Frontal cortex (tissue), 3 donors: ENCODE measurements at regions not wholly inside any gene's neighbourhood (a gene's known extent, or its start where the extent isn't known, plus 50 kb on each side); places are given as distances from the start of the nearest gene placed in this dataset.

Experiments
- DNase-seq, 2 donors: peaks; one replicate each; pipeline ENCODE4 v3.0.0; 2012; ENCODE audit warnings: low spot score in 2 of 2
- FAIRE-seq: peaks from 2 replicates; lab custom pipeline; 2012; peaks lifted over from hg19 to GRCh38; lab: Jason Lieb, UNC
- donor health status: control.
- donor health status: control.
- donor health status: control.

DNA sequence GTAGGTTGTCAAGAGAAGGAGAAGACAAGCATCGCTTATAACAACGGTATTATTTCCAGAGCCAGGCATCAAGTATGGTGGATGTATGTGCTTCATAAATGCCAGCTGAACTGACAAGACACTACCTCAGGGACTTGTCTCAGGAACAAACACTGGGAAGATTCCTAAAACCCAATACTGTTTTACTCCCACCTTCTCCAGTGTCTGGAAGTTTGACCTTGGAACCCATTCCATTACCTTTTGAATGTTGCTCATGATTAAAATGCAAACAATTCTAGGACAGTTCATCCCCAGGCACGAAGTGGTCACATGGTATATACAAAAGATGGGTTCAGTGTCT, 300.1 kb downstream of the ADGB start:
- no peak for DNase-seq
- FAIRE-seq, result no peak

DNA sequence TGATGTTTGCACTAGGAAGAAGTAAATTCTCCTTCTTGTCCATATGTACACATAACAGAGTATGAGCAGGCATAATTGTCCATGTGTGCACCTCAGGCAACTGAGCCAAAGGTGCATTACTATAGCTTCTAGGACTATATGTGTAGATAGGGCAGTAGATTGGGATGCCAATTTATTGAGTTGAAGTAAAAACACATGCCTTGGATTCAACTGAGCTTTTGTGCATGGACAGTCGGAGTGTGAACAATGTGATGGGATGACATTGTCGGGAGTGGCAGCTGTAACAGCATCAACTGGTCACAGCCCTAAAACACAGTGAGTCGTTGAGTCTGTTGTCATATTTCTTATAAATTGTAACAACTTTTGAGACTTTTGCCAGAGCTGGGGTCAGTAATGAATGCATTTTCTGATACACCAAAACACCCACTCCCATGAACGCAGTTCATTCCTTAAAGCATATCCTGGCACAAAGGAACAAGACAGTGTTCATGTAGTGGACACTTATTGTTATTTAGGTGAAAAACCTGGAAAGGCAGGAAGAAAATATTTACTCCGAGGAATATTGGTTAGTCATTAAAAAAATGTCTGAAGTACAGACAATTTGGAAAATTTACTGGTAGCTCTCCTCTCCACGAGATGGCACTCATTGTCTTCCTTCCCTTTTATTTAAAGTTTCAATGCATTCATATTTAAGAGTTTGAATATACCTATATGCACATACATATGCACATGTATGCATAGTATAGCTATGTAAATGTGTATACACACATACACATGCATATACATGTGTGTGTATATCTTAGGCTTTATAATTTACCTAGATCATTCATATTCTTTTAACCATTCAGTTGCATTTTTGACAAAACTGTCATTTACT, 302.0 kb upstream of the STXBP5 start:
- no peak for DNase-seq
- no peak for FAIRE-seq

DNA sequence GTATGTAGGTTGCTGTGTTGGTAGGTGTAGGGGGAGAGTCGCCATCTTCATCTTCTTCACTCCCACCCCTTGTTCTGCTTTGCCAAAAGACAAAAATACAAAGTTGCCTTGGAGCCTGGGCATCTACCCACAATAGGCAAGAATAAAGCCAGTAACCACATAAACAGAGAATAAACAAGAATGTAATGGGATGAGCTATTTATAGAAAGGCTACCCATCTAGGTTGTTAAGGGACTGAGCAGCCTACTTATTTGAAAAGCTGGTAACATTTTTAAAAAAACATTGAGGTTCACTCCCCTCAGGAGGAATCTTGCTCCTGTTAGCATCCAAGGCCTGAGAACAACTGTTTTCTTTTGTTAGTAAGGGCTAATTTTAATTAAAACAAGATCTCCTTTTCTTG, 301.4 kb upstream of the STXBP5 start:
- FAIRE-seq (no peak), DNase-seq (no peak)

DNA sequence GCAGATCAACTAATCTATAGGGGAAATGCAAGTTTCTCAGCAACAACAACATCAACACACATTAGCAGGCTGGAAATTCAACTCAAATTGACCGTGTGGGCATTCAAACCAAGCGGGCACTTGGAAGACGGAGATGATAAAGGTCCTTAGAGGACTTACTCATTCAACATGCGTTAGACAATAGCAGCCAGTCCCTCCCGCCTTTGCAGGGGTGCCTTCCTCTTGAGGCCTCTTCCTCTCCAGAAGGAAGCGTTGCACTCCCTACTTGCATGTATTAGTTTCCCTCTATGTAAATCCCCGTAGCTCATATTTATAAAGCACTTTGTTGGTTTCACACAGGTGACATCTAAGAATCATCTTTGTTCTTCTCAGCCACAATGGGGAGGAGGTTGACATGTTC, 300.8 kb upstream of the STXBP5 start:
- FAIRE-seq (no peak), DNase-seq (no peak)

DNA sequence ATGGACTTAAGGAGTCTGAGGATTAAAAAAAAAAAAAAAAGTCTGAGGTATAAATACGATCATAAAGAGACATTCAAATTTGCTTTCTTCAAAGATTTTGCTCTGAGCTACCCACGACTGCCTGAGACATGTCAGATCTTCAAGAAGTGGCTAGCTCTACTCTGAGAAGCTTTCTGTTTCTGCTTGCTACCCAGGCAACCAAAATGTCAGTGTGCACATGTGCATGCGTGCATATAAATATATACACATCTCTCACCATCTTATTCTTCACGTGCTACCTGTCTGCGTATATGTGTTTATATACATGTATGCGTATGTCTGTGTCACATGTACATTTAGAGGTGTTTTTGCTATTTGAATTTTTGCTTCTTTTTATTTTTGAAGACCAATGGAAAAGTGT, 299.6 kb upstream of the STXBP5 start:
- DNase-seq (no peak), FAIRE-seq (no peak)

DNA sequence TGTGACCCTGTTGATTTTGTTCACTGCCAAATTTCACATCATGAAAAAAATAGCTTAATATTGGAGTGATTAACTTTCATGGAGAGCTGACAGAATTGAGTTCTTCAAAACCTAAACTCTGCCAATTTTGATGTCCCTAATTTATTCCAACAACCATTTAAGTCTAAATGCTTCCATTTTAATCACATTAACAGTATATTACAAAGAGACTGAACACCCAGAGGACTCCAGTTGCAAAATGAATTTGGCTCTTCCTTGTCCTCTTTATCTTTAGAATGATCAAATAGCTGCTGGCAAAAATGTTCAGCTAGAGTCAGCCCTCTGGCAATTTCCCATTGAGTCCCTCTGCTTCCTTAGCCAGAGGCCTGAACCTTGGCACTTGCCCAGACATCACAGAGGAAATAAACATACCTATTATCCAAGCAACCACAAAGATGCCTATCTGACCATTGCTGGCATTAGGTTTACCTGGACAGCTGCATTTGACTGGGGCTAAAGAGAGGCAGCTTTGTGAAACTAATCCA, 299.0 kb upstream of the STXBP5 start:
- no peak for DNase-seq

DNA sequence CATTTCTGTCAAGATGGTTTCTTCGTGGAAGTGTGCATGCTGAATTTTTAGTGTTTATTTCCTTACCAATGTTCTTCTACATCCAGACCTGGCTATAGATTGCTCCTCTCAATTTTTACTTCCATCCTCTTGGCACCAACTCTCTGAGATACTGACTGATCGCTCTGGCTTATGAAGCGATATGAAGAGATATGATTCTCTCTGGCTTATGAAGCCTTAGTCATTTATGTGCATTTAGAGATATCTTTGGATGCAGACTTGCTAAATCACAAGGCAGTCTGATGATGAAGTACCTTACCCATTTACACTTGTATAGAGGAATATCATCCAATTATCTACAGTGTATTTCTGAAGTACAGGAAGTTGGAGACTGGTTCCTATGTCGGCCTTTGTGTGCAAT, 295.4 kb upstream of the STXBP5 start:
- FAIRE-seq (no peak), DNase-seq (no peak)

More for the DNA sequence above, 299.0 kb upstream of the STXBP5 start:
- no peak for FAIRE-seq

DNA sequence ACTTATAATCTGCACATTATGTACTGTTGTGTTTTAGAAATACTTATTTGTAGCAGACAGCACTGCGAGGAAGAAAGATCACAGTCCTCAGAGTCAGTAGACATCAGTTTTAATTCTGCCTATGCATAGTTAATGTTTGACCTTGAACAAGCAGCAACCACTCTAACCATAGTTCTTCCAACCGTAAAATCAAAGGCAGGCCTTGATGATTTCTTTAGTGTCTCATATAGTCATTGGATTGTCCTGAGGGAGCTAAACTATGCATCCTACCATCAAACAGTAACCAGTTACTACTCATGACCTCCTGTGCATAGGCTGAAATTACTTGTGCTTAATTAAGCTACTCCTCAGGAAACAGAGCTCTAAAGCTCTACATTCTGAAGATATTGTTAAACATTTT, 294.8 kb upstream of the STXBP5 start:
- FAIRE-seq (no peak), DNase-seq (no peak)

DNA sequence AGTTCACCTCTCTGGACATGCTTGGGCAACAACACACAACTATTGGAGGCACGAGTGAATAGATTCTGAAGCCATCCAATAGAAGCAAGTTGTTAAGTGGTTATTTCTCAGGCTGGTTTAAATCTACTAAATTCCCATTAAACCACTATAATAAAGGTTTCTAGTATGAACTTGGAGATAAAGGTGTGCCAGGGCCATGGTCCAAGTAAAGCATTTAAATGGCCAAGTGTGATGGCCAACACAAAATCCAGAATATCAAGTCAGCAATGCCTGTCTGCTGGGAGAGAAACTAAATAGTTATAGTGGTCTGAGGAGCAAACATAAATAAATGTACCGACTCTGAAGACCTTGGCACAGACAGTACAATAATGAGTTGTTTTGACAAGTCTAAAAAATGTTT, 294.3 kb upstream of the STXBP5 start:
- FAIRE-seq (no peak), DNase-seq (no peak)

DNA sequence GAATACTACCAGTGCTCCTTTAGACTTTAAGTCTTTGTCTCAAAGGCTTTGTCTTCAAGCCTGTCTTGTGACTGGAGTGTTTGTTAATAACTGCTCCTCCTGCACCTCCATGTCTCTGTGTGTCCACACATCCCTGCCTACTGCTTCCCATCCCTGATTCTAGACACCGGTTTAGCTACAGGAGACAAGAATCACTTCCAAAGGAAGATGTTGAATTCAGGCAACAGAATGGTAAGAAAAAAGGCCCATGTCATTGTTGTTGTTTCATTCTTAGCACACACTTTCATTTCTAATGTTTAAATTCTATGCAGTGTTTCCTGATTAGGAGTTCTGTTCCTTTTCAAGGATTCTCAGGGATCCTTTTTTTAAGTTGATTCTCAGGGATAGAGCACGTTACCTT, 293.6 kb upstream of the STXBP5 start:
- no peak for FAIRE-seq
- no peak for DNase-seq

DNA sequence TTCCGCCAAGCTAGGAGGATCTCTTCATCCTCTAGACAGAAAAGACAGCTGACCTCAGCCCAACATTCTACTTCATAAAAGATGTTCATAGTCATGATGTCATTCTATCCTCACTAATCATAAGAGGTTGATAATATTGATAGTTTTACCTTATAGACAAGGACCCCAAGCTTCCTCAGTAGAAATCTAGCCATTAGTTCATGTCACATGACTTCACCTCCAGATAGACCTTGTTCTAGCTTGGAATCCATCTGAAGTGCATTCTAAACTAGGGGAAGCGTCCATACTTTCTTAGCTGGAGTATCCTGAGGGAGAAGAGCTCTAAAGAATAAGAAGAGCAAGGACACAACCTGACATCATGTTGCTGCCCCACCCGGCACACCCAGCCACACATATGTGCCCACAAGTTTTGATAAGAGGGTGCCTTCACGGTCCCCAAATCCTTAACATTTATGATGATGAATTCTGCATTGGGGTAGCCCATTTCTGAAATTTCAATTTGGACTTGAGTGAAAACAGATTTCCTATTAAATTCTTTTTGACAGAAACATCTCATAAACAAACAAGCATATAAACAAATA, 292.5 kb upstream of the STXBP5 start:
- DNase-seq (no peak), FAIRE-seq (no peak)

DNA sequence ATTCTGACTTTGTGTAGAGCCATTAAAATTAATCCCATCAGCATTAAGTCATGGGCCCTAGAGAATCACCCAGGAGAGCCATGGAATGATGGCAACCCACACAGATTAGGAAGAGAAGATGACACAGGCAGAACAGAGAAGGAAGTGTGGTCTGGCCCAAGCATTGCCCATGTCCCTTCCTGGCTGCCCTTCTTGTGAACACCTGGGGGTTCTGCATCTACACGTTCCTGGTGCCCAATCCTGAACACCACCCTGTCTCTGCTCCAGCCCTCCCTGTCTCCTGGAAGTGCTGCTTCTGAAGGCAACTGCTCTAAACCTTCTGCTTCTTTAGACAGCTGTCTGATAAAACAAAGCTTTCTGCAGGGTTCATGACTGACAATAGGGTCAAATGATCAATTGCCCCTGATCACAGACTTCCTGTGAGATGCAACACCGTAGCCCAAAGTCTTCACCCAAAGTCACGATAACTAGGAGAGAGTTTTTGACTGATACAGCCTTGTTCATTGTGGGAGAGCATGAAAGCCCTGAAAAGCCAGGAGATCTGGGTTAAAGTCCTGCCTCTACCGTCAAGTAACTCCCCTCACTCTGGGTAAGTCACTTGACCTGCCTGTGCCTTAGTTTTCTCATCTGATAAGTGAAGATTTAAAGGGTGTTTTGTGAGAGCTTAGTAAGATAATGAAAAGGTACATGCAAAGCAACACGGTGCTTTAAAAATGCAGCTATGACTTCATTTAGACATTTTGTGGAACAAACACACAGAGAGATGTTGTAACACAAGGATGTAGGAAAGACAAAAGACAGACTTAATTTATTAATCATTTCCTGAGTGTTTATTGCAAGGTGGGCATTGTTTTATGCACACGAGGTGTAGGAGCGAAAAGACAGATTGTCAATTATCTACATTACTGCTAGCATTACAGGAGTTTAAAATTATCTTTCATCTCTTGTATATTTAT, 291.2 kb upstream of the STXBP5 start:
- DNase-seq (no peak), FAIRE-seq (no peak)

DNA sequence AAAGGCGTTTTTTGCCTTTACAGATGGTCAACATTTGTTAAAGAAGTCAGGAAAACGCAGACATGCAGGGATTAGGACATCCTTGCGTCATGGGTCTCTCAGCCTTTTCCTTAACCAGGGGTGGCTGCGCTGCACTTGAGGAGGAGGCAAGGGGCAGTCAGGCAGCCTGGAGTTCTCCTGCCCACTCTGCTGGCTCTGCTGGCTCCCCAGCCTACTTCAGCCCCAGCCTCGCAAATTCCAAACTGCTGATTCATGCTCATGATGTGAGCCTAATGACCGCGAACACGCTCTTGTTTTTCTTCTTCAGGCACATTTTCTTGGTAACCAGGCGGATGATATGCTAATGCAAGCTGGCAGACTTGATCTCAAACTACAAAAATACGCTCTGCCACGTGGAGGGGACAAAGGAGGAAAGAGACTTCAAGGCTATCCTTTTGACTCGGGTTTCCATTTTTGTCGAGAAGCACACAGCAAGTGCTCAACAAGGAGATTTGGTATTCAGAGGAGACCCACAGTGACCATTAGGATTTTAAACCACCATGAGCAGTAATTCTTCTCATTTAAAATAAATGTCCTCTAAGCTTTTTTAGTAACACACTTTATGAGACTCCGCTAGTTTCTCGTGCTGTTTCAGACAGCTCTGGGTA, 290.3 kb upstream of the STXBP5 start:
- DNase-seq (peak in 1 of 2 donors; percentile 15), FAIRE-seq (no peak)

DNA sequence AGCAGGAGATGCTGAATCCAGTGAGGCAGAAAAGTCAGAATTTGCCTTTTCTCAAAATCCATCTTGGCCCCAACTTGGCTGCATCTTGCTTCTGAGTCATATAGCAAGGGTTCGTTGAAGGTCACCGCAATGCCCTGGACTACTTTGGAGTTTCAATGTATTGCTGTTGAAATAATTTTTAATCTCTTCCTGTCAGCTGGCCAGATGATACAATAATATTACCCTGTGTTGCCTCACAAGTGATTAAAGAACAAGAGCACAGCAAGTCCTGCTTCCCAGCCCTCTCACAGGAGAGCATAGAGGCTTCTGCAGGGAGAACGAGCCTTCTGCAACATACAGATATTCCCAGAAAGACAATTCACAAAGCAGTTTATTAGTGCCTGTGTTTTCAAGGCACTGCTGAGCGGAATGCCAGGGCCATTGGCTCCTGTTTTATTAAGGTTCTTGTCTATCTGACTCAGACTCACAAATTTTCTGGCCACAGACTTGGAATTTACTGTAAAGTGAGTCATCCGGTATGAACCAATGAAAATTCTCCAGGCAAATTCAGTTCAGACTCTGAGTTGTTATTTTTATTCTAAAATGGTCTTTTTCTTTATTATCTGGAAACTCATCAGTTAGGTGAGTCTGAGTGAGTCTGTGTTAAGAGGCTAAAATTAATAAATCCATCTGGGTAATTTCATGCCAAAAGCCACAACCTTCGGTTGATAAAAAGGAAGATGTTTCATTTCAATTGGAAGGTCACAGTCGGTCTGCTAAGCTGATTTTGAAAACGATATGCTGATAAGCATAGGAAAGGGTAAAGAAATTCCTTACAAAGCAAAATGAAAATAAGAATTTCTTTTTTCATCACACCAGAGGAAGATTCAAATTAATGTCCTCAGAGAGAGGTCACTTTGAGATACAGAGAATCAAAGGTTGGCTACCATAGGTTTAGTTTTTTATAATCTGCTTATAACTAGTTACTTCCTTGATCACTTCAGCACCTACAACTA, 289.4 kb upstream of the STXBP5 start:
- FAIRE-seq (no peak), DNase-seq (no peak)

DNA sequence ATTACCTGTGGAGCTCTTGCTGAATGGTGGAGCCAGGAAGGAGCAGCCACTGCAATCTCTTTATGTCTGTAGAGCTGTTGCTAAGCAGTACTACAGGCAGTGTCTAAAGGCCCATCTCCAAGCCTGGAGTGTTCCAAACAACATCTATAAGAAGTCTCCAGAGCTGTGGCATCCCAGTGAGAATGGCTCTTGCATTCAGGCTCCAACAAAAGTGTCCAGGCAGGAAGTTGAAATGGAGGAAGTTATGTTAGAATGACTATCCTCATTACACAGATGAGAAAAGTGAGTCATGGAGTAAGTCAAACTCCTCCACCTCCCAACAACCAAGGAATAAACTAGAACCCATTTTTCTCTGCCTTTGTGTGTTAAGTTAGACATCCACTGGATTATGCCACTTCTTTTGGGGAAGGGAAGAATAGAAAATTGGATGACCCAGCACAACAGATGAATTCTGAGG, 288.5 kb upstream of the STXBP5 start:
- DNase-seq, result no peak
- no peak for FAIRE-seq

DNA sequence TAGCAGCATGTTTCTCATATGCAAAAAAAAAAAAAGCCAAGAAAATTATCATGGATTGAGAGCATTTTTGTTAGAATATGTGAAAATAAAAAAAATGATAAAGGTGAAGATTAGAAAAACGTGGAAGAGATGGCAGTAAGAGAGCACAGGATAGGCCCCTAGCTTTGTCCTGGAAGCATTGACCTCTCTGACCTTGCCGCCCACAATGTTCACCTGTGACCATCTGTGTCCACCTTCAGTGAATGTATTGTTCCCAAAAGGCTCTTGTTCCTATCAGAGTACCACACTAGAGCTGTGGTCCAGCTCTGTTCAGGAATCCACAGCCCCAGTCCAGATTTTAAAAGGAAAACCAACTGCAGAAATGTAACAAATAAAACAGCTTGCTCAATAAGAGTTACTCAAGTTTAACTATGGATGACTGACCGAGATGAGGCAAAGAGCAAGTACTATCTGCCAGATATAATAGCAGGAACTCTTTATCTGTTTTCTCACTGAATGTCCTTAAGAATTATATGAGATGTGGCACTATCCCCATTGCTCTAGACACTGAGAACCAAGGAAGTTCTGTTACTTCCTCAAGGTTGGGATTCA, 287.7 kb upstream of the STXBP5 start:
- DNase-seq (no peak), FAIRE-seq (no peak)

DNA sequence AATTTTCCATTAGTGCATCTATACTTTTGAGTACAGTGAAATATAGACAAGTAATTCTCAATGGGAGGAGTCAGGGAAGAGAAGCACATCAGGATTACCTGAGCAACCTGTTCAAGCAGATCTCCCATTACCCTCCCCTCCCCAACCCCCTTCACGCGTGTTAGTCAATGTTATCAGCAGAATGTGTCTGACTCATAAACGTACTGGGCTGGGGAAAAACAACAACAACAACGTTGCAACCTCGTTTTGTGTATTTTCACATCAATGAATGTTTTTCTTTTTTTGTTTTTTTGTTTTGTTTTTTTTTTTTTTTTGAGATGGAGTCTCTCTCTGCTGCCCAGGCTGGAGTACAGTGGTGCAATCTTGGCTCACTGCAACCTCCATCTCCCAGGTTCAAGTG, 287.0 kb upstream of the STXBP5 start:
- DNase-seq, result no peak
- FAIRE-seq, result no peak

DNA sequence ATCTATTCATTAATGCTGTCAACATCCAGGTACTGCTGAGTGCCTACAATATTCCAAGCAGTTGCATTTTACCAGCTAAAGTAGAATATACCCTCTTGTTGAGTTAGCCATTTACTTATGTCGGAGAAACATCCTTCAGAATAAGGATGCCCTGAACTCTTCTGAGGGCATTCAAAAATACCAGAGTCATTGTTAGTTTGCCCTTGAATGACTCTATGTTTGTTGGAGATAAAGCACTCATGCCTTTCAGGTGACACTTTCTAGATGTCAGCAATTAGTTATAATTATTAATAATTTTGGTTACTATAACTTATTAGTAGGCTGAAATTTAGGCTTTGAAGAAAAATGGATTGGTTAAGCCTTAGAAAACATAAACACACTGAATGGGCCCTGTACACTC, 286.2 kb upstream of the STXBP5 start:
- no peak for FAIRE-seq
- DNase-seq, result no peak
